ENCODE measurements at regions not wholly inside any gene's neighbourhood (a gene's known extent, or its start where the extent isn't known, plus 50 kb on each side); places are given as distances from the start of the nearest gene placed in this dataset.

DNA sequence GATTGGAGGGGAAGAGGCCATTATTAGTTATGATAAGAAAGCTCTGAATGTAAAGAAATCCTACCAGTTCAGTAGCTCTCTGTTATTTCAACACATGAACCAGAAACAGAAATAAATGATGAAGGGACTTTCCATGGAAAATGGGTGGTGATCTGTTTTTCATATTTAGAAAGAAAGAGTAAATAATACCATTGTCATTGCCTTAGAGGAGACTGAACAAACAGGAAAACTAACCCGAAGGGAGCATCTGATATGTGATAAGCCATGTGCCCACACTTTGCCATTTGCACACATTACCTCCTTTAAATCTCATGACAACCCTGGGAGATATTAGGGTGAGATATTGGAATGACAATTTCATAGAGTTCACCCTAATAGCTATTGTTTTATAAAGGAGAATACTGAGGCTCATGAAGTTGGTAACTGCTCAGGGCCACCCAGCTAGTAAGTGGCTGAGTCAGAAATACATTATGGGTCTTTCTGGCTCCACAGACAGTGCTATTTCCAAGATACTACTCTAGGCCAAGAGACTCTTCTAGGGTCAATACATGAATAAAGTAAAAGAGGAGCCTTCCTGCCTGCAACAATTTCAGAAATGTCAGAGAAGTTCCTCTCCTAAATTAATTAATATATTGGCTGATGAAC, 111.0 kb upstream of the SLIT3 start:
- no peak for DNase-seq (ENCODE audit: low spot score)
- Histone ChIP-seq H3K9me3 (no peaks in the 10 kb centered on the region), H3K27ac (no peak overlapping the region), H3K27me3 (replicated peaks; ENCODE audit: insufficient read depth) (no peaks in the 10 kb centered on the region), H3K4me1 (replicated peaks) (no peaks in the 10 kb centered on the region), H3K36me3 (no peaks in the 10 kb centered on the region), H3K4me3 (no peak overlapping the region)
- TF ChIP-seq POLR2A (IDR thresholded peaks at IDR 0.05) = no peak
- TF ChIP-seq POLR2AphosphoS5 (IDR thresholded peaks at IDR 0.05) = no peak
- TF ChIP-seq, protein P1, sequence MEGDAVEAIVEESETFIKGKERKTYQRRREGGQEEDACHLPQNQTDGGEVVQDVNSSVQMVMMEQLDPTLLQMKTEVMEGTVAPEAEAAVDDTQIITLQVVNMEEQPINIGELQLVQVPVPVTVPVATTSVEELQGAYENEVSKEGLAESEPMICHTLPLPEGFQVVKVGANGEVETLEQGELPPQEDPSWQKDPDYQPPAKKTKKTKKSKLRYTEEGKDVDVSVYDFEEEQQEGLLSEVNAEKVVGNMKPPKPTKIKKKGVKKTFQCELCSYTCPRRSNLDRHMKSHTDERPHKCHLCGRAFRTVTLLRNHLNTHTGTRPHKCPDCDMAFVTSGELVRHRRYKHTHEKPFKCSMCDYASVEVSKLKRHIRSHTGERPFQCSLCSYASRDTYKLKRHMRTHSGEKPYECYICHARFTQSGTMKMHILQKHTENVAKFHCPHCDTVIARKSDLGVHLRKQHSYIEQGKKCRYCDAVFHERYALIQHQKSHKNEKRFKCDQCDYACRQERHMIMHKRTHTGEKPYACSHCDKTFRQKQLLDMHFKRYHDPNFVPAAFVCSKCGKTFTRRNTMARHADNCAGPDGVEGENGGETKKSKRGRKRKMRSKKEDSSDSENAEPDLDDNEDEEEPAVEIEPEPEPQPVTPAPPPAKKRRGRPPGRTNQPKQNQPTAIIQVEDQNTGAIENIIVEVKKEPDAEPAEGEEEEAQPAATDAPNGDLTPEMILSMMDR (IDR thresholded peaks at IDR 0.05) = no peak
- intact Hi-C loops (cut with DNase I) = no loop called here
- WGBS = 28% methylated on average over 1 of the region's 1 CpG

DNA sequence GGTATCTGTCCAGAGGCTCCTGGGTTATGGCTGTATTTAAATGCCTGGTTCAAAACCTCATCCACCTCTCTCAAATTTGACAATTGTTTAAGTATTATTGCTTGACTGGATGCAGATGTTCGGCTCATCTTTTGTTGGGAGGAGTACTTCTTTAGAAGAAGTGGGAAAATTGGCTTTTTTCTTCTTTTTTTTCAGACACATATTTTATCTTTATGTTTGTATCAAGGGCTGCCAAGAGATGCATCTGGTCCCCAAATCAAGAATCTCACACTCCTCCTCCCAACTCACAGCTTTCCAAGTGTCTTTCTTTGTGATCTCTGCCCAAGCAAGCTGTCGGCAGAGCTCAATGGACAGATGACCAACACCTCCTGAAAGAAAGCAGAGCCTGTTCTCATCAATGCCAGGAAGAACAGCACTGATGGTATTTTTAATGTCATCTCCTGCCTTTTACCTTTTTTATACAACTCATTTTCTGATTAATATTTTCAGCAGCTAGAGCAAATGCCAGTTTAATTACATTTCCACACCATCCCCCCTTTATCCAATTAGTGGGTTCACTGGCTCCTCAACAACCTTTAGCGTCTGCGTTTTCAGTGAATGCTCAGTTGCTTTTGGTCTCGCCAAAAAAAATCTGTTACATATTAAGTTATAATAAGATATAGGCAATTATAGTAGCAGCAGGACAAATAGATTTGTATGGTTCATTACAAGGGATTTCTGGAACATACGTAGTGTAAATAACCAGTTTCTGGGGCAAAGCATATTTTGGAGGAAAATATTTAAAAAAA, 110.3 kb upstream of the SLIT3 start:
- whole genome bisulfite sequencing = 84% methylated on average over 6 of the region's 6 CpGs
- intact Hi-C loops (cut with DNase I) = no loop called here
- TF ChIP-seq, protein P1 (IDR thresholded peaks at IDR 0.05) = no peak
- TF ChIP-seq POLR2AphosphoS5 (IDR thresholded peaks at IDR 0.05) (no peak), POLR2A (IDR thresholded peaks at IDR 0.05) (no peak)
- Histone ChIP-seq H3K27me3 (replicated peaks; ENCODE audit: insufficient read depth) (no peaks in the 10 kb centered on the region), H3K4me3 (no peak overlapping the region), H3K36me3 (no peaks in the 10 kb centered on the region), H3K9me3 (no peaks in the 10 kb centered on the region), H3K27ac (no peak overlapping the region), H3K4me1 (replicated peaks) (no peaks in the 10 kb centered on the region)
- DNase-seq (ENCODE audit: low spot score) = no peak

DNA sequence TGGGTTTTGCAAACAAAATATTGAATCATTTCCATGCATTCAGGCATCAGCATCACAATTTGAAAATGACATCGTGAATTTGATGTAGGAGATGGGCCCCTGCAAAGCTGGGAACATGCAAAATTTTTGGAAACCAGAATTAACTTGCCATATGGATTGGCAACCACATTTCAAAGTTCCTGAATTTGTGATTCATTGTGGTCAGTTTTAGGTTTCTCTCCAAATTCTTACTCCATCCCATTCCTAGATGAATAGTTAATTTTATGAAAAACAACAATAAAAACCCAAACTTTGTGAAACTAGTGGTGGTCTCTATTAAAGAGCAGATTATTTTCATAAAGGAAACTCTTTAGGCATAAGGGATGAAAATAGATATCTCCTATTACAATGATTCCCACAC, 107.8 kb upstream of the SLIT3 start:
- Histone ChIP-seq H3K27ac (no peak overlapping the region), H3K9me3 (no peaks in the 10 kb centered on the region), H3K4me1 (replicated peaks) (no peaks in the 10 kb centered on the region), H3K4me3 (no peak overlapping the region), H3K27me3 (replicated peaks; ENCODE audit: insufficient read depth) (no peaks in the 10 kb centered on the region), H3K36me3 (no peaks in the 10 kb centered on the region)
- 89% methylated on average over 1 of the region's 1 CpG for WGBS
- intact Hi-C loops (cut with DNase I) = no loop called here
- TF ChIP-seq POLR2A (IDR thresholded peaks at IDR 0.05) = no peak
- TF ChIP-seq POLR2AphosphoS5 (IDR thresholded peaks at IDR 0.05) = no peak
- TF ChIP-seq, protein P1 (IDR thresholded peaks at IDR 0.05) = no peak
- no peak for DNase-seq (ENCODE audit: low spot score)

DNA sequence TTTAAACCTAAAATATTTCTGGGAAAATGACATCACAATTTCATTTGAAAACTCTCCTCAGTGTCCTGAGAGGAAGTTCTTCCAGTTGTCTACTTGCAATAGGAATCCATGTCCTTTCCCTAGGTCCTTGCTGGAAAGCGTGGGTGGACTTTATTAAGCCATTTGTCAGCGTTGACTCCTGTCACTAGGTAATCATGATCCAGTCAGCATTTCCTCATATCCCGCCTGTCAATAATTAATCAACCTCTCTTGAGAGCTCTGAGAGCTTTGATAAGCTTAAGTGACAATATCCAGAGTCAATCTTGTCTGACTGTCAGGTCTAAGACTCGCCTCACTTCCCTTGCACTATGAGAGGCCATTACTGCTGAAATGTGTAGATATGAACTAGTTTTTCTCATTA, 107.2 kb upstream of the SLIT3 start:
- H3K9me3 ChIP-seq = no peaks in the 10 kb centered on the region
- no peak overlapping the region for H3K4me3 ChIP-seq
- no peaks in the 10 kb centered on the region for H3K36me3 ChIP-seq
- H3K4me1 ChIP-seq (replicated peaks) = no peaks in the 10 kb centered on the region
- TF ChIP-seq POLR2A (IDR thresholded peaks at IDR 0.05) (no peak), POLR2AphosphoS5 (IDR thresholded peaks at IDR 0.05) (no peak)
- TF ChIP-seq, protein P1 (IDR thresholded peaks at IDR 0.05) = no peak
- no peak overlapping the region for H3K27ac ChIP-seq
- no peak for DNase-seq (ENCODE audit: low spot score)
- no peaks in the 10 kb centered on the region for H3K27me3 ChIP-seq (replicated peaks; ENCODE audit: insufficient read depth)
- intact Hi-C loops (cut with DNase I) = no loop called here
- 72% methylated on average over 4 of the region's 4 CpGs for WGBS

DNA sequence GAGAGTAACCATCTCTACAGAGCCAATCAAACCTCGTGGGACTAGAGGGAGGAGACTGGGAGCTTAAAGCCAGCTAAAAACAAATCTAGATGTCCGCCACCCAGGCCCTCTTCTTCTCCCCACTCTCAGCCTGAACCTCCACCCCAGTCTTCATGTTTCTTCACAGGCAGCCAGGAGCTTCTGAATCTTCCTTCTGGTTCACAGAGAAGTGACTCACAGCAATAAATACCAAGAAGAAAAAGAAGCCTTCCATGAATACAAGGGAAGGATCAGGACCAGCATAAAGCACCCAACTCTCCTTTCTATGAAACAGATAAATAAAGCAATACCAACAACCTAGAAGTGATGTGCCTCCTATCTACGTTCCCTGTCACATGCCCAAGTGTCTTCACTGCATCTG, 103.3 kb upstream of the SLIT3 start:
- Histone ChIP-seq H3K4me1 (replicated peaks) (no peaks in the 10 kb centered on the region), H3K4me3 (no peak overlapping the region), H3K27ac (no peak overlapping the region), H3K9me3 (no peaks in the 10 kb centered on the region), H3K36me3 (no peaks in the 10 kb centered on the region), H3K27me3 (replicated peaks; ENCODE audit: insufficient read depth) (no peaks in the 10 kb centered on the region)
- WGBS = 73% methylated on average over 3 of the region's 3 CpGs
- intact Hi-C loops (cut with DNase I) = no loop called here
- no peak for DNase-seq (ENCODE audit: low spot score)
- TF ChIP-seq POLR2AphosphoS5 (IDR thresholded peaks at IDR 0.05) = no peak
- TF ChIP-seq, protein P1 (IDR thresholded peaks at IDR 0.05) = no peak
- TF ChIP-seq POLR2A (IDR thresholded peaks at IDR 0.05) = no peak

Data from prostate gland (tissue), 2 donors.